ENCODE measurements at regions not wholly inside any gene's neighbourhood (a gene's known extent, or its start where the extent isn't known, plus 50 kb on each side); places are given as distances from the start of the nearest gene placed in this dataset.

DNA sequence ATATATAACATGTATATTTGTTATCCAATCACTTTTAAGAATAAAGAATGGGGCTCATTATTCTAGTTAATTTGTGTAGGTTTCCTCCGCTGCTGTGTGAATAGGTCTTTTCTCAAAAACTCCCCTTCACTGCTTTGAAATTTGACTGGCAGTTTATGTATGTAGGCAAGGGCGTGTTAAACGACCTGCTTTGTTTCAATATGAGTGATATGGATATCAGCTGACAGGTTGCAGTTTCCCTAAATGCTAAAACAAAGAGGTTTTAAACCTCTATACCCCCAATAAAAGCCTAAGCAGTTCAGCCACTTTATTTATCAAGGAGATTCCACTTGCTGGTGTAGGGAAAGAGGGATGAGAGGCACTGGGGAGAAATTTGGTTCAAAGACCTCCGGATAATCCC is 159.6 kb downstream of the TMEM167A start:
- H3K27me3 ChIP-seq (ENCODE audit: control insufficient read depth in 1 of 2, insufficient read depth in 2 of 2, low read length in 2 of 2): no peaks in the 10 kb centered on the region; a peak in 1 of 5 replicates
- no TSS peak for BruUV-seq (replicated peaks)
- H4K20me1 ChIP-seq (ENCODE audit: insufficient read depth, low read length): no peaks in the 10 kb centered on the region
- WGBS (ENCODE audit: low lambda C conversion rate): 22% methylated on average over 4 of the region's 4 CpGs
- H3K9me3 ChIP-seq (ENCODE audit: low read length): no peaks in the 10 kb centered on the region
- ATAC-seq (no peak), DNase-seq (ENCODE audit: low spot score) (no peak), FAIRE-seq (no peak)
- H3K27ac ChIP-seq (ENCODE audit: extremely low read length, insufficient read depth, low read length): no peak overlapping the region
- no peaks in the 10 kb centered on the region for H3K36me3 ChIP-seq (replicated peaks in 1 of 2; ENCODE audit: control insufficient read depth in 1 of 2, insufficient read depth in 2 of 2, low read length in 2 of 2)
- no peak overlapping the region for H3K4me2 ChIP-seq (ENCODE audit: low read depth, low read length)
- TF ChIP-seq MTF1 (CRISPR knock-in tag; IDR thresholded peaks at IDR 0.05): no peak
- TF ChIP-seq RBAK (CRISPR knock-in tag; IDR thresholded peaks at IDR 0.05): no peak
- no peak for TF ChIP-seq NFYB (CRISPR knock-in tag; IDR thresholded peaks at IDR 0.05)
- TF ChIP-seq, protein P1, sequence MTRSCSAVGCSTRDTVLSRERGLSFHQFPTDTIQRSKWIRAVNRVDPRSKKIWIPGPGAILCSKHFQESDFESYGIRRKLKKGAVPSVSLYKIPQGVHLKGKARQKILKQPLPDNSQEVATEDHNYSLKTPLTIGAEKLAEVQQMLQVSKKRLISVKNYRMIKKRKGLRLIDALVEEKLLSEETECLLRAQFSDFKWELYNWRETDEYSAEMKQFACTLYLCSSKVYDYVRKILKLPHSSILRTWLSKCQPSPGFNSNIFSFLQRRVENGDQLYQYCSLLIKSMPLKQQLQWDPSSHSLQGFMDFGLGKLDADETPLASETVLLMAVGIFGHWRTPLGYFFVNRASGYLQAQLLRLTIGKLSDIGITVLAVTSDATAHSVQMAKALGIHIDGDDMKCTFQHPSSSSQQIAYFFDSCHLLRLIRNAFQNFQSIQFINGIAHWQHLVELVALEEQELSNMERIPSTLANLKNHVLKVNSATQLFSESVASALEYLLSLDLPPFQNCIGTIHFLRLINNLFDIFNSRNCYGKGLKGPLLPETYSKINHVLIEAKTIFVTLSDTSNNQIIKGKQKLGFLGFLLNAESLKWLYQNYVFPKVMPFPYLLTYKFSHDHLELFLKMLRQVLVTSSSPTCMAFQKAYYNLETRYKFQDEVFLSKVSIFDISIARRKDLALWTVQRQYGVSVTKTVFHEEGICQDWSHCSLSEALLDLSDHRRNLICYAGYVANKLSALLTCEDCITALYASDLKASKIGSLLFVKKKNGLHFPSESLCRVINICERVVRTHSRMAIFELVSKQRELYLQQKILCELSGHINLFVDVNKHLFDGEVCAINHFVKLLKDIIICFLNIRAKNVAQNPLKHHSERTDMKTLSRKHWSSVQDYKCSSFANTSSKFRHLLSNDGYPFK (CRISPR knock-in tag; IDR thresholded peaks at IDR 0.05; ENCODE audit: borderline replicate concordance): no peak
- no peak for TF ChIP-seq IRF1 (CRISPR knock-in tag; IDR thresholded peaks at IDR 0.05; ENCODE audit: low read depth)
- H3K79me2 ChIP-seq (ENCODE audit: insufficient read depth, low read length): no peaks in the 10 kb centered on the region
- POLR2A ChIA-PET: no interaction called here
- H3K9ac ChIP-seq (ENCODE audit: insufficient read depth, low read depth, low read length): no peak overlapping the region
- H3K4me1 ChIP-seq (ENCODE audit: insufficient read depth, low read length): peaks cover 8% of the 10 kb centered on the region
- no peak overlapping the region for H3K4me3 ChIP-seq (replicated peaks in 1 of 3; ENCODE audit: insufficient read depth in 1 of 3, low read depth in 2 of 3, low read length in 3 of 3)
- intact Hi-C loops (cut with micrococcal nuclease; ENCODE audit: unreplicated experiment) (no loop called here), in situ Hi-C loops (cut with HindIII; ENCODE audit: extremely low pct_ligation_motif_present, low pct_unique_long_range_greater_than_20kb) (no loop called here)
- no peak overlapping the region for H2AFZ ChIP-seq (ENCODE audit: low read length)
- CTCF ChIA-PET (ENCODE audit: low intra/inter-chr PET ratio, low total read pairs): no interaction called here

DNA sequence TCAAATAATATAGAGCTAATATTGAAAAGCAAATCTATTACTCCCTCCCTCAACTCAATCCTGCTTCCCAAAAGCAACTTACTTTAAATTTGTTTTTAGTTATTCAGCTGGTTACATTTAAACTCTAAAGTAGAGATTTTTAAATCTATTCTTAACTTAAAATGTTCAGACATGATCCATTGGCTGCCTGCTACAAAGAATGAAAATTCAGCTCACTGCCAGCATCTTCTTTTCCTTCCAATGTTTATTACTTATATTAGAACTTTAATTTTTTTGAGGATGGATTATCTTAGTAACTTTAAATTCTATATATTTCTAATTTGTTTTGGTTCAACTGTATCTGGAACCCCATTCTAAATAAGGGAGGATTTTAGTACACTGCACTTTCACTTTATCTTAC is 163.2 kb downstream of the TMEM167A start:
- Histone ChIP-seq H3K36me3 (replicated peaks in 1 of 2; ENCODE audit: control insufficient read depth in 1 of 2, insufficient read depth in 2 of 2, low read length in 2 of 2) (no peaks in the 10 kb centered on the region), H2AFZ (ENCODE audit: low read length) (no peak overlapping the region), H3K9me3 (ENCODE audit: low read length) (no peaks in the 10 kb centered on the region), H3K4me1 (ENCODE audit: insufficient read depth, low read length) (no peaks in the 10 kb centered on the region), H3K27me3 (ENCODE audit: control insufficient read depth in 1 of 2, insufficient read depth in 2 of 2, low read length in 2 of 2) (no peaks in the 10 kb centered on the region; a peak in 1 of 5 replicates), H4K20me1 (ENCODE audit: insufficient read depth, low read length) (no peaks in the 10 kb centered on the region), H3K27ac (ENCODE audit: extremely low read length, insufficient read depth, low read length) (no peak overlapping the region), H3K4me3 (replicated peaks in 1 of 3; ENCODE audit: insufficient read depth in 1 of 3, low read depth in 2 of 3, low read length in 3 of 3) (no peak overlapping the region), H3K9ac (ENCODE audit: insufficient read depth, low read depth, low read length) (no peak overlapping the region), H3K79me2 (ENCODE audit: insufficient read depth, low read length) (no peaks in the 10 kb centered on the region), H3K4me2 (ENCODE audit: low read depth, low read length) (no peak overlapping the region)
- ChIA-PET CTCF (ENCODE audit: low intra/inter-chr PET ratio, low total read pairs) (no interaction called here), POLR2A (no interaction called here)
- DNase-seq (ENCODE audit: low spot score) (no peak), FAIRE-seq (no peak), ATAC-seq (no peak)
- no TSS peak for BruUV-seq (replicated peaks)
- TF ChIP-seq, protein P2, sequence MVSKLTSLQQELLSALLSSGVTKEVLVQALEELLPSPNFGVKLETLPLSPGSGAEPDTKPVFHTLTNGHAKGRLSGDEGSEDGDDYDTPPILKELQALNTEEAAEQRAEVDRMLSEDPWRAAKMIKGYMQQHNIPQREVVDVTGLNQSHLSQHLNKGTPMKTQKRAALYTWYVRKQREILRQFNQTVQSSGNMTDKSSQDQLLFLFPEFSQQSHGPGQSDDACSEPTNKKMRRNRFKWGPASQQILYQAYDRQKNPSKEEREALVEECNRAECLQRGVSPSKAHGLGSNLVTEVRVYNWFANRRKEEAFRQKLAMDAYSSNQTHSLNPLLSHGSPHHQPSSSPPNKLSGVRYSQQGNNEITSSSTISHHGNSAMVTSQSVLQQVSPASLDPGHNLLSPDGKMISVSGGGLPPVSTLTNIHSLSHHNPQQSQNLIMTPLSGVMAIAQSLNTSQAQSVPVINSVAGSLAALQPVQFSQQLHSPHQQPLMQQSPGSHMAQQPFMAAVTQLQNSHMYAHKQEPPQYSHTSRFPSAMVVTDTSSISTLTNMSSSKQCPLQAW (CRISPR knock-in tag; IDR thresholded peaks at IDR 0.05): no peak
- TF ChIP-seq ZNF773 (CRISPR knock-in tag; IDR thresholded peaks at IDR 0.05; ENCODE audit: borderline replicate concordance) (no peak), FOXM1 (CRISPR knock-in tag; IDR thresholded peaks at IDR 0.05) (no peak), RBM39 (IDR thresholded peaks at IDR 0.05; ENCODE audit: low read depth, low read length, poor library complexity, severe bottlenecking) (no peak), DNMT1 (CRISPR knock-in tag; IDR thresholded peaks at IDR 0.05) (no peak)
- TF ChIP-seq, protein P3, sequence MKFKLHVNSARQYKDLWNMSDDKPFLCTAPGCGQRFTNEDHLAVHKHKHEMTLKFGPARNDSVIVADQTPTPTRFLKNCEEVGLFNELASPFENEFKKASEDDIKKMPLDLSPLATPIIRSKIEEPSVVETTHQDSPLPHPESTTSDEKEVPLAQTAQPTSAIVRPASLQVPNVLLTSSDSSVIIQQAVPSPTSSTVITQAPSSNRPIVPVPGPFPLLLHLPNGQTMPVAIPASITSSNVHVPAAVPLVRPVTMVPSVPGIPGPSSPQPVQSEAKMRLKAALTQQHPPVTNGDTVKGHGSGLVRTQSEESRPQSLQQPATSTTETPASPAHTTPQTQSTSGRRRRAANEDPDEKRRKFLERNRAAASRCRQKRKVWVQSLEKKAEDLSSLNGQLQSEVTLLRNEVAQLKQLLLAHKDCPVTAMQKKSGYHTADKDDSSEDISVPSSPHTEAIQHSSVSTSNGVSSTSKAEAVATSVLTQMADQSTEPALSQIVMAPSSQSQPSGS (CRISPR knock-in tag; IDR thresholded peaks at IDR 0.05): no peak
- in situ Hi-C loops (cut with HindIII; ENCODE audit: extremely low pct_ligation_motif_present, low pct_unique_long_range_greater_than_20kb) (no loop called here), intact Hi-C loops (cut with micrococcal nuclease; ENCODE audit: unreplicated experiment) (no loop called here)

Data from HepG2 (cell line).